GM23248 (cell line): ENCODE measurements at regions not wholly inside any gene's neighbourhood (a gene's known extent, or its start where the extent isn't known, plus 50 kb on each side); places are given as distances from the start of the nearest gene placed in this dataset.

Experiments used
- EZH2 ChIP-seq: fragments of 200-600 bp; sonication (generic); IDR thresholded peaks from 2 replicates; pipeline ENCODE4 v1.6.1; 2018; ENCODE audit warnings: antibody characterized with exemption, mild to moderate bottlenecking; ENCODE audit not compliant: insufficient read depth, poor library complexity, severe bottlenecking
- EZH2phosphoT487 ChIP-seq: fragments of 200-600 bp; sonication (generic); IDR thresholded peaks from 2 replicates; pipeline ENCODE4 v1.6.1; 2018; ENCODE audit warnings: antibody characterized with exemption, moderate library complexity, mild to moderate bottlenecking, low read depth; ENCODE audit not compliant: insufficient read depth

- TF ChIP-seq EZH2 (no peak), EZH2phosphoT487 (no peak)
Measured at GRCh38 chr3:174460831-174461230, 398.3 kb upstream of the NAALADL2 start.
